Loucy (cell line): ENCODE measurements at regions not wholly inside any gene's neighbourhood (a gene's known extent, or its start where the extent isn't known, plus 50 kb on each side); places are given as distances from the start of the nearest gene placed in this dataset.

ENCODE experiments used
- H2AFZ ChIP-seq: fragments of 200-600 bp; sonication (generic); 2 replicates; pipeline ENCODE4 v1.6.0; 2016; ENCODE audit warnings: antibody characterized with exemption, mild to moderate bottlenecking, low read length, moderate library complexity
- H3F3A ChIP-seq: fragments of 200-600 bp; 2 replicates; pipeline ENCODE4 v1.6.0; 2016; ENCODE audit warnings: antibody characterized with exemption, low read depth, mild to moderate bottlenecking
- H3K27me3 ChIP-seq: fragments of 200-600 bp; sonication (generic); 2 replicates; pipeline ENCODE4 v1.6.1; 2014; ENCODE audit warnings: low read length, mild to moderate bottlenecking; ENCODE audit not compliant: insufficient read depth, poor library complexity, severe bottlenecking
- H3K36me3 ChIP-seq: fragments of 200-600 bp; sonication (generic); 2 replicates; pipeline ENCODE4 v1.6.1; 2016; ENCODE audit warnings: low read length; ENCODE audit not compliant: insufficient read depth
- H3K4me1 ChIP-seq: fragments of 200-600 bp; sonication (generic); 2 replicates; pipeline ENCODE4 v1.5.1; 2014; ENCODE audit warnings: low read length, mild to moderate bottlenecking; ENCODE audit not compliant: insufficient read depth, poor library complexity, severe bottlenecking
- H3K4me2 ChIP-seq: fragments of 200-600 bp; sonication (generic); 2 replicates; pipeline ENCODE4 v1.6.0; 2014; ENCODE audit warnings: antibody characterized with exemption, low read length, low read depth, mild to moderate bottlenecking; ENCODE audit not compliant: poor library complexity, severe bottlenecking
- H3K4me3 ChIP-seq: fragments of 200-600 bp; sonication (generic); 2 replicates; pipeline ENCODE4 v1.5.1; 2014; ENCODE audit warnings: low read length, mild to moderate bottlenecking, mixed read lengths; ENCODE audit not compliant: poor library complexity, severe bottlenecking
- H3K79me2 ChIP-seq: fragments of 200-600 bp; sonication (generic); 2 replicates; pipeline ENCODE4 v1.6.1; 2014; ENCODE audit warnings: low read length; ENCODE audit not compliant: insufficient read depth
- H3K9ac ChIP-seq: fragments of 200-600 bp; sonication (generic); 2 replicates; pipeline ENCODE4 v1.6.0; 2014; ENCODE audit warnings: mild to moderate bottlenecking, low read depth, low read length, moderate library complexity; ENCODE audit not compliant: poor library complexity, severe bottlenecking
- H3K9me2 ChIP-seq: fragments of 200-600 bp; sonication (generic); replicated peaks from 2 replicates; pipeline ENCODE4 v1.6.1; 2016; ENCODE audit warnings: low read depth, low read length, mixed read lengths
- H3K9me3 ChIP-seq: fragments of 200-600 bp; sonication (generic); 2 replicates; pipeline ENCODE4 v1.6.1; 2014; ENCODE audit warnings: mild to moderate bottlenecking, antibody characterized with exemption, low read length, low read depth; ENCODE audit not compliant: insufficient read depth
- H4K20me1 ChIP-seq: fragments of 200-600 bp; sonication (generic); 2 replicates; pipeline ENCODE4 v1.6.0; 2014; ENCODE audit warnings: antibody characterized with exemption, low read length, mild to moderate bottlenecking; ENCODE audit not compliant: insufficient read depth, poor library complexity, severe bottlenecking
- EZH2phosphoT487 ChIP-seq: fragments of 200-600 bp; IDR thresholded peaks from 2 replicates; pipeline ENCODE4 v1.6.1; 2018; ENCODE audit warnings: antibody characterized with exemption, mild to moderate bottlenecking, moderate library complexity, borderline replicate concordance
- TF ChIP-seq, protein P1 (sequence below): fragments of 200-600 bp; sonication (generic); conservative IDR thresholded peaks from 2 replicates; pipeline ENCODE4 v1.5.1; 2014; ENCODE audit warnings: mild to moderate bottlenecking, antibody characterized with exemption, low read length

DNA sequence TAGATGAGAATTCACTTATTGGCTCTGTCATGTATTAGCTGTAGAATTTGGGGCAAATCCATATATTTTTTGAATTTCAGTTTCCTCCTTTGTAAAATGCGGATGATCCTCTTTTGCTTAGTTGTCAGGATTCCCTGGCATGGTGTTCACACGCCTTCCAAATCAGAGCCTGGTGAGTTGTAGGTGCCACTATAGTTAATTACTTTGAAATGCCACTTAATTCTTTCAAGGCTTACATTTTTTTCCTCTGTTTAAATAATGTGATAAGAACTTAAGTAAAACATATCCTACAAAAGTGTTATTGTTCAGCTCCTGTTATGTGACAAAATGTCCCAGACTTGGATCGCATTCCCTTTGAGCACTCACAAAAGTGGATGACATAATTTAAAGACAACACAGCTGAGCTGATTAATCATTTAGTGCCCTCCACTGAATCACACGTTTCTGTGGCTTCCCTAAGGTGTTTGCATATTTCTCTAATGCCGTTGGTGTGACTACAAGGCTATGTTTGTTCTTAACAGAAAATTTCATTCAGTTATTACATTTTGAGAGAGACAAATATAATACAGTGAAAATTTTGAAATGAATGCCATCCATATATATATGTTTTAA lies 471.2 kb upstream of the CHST9 start:
- H3K4me2 ChIP-seq, result no peak overlapping the region
- no peaks in the 10 kb centered on the region for H3K36me3 ChIP-seq
- H2AFZ ChIP-seq, result no peak overlapping the region
- H3K4me1 ChIP-seq, result no peaks in the 10 kb centered on the region
- no peak overlapping the region for H3K4me3 ChIP-seq
- TF ChIP-seq EZH2phosphoT487, result no peak
- TF ChIP-seq, protein P1, sequence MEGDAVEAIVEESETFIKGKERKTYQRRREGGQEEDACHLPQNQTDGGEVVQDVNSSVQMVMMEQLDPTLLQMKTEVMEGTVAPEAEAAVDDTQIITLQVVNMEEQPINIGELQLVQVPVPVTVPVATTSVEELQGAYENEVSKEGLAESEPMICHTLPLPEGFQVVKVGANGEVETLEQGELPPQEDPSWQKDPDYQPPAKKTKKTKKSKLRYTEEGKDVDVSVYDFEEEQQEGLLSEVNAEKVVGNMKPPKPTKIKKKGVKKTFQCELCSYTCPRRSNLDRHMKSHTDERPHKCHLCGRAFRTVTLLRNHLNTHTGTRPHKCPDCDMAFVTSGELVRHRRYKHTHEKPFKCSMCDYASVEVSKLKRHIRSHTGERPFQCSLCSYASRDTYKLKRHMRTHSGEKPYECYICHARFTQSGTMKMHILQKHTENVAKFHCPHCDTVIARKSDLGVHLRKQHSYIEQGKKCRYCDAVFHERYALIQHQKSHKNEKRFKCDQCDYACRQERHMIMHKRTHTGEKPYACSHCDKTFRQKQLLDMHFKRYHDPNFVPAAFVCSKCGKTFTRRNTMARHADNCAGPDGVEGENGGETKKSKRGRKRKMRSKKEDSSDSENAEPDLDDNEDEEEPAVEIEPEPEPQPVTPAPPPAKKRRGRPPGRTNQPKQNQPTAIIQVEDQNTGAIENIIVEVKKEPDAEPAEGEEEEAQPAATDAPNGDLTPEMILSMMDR, result no peak
- no peaks in the 10 kb centered on the region for H3K9me3 ChIP-seq
- H3K9ac ChIP-seq, result no peak overlapping the region
- no peaks in the 10 kb centered on the region for H3K9me2 ChIP-seq
- no peaks in the 10 kb centered on the region for H4K20me1 ChIP-seq
- H3F3A ChIP-seq, result no peaks in the 10 kb centered on the region
- no peaks in the 10 kb centered on the region for H3K27me3 ChIP-seq
- no peaks in the 10 kb centered on the region for H3K79me2 ChIP-seq

DNA sequence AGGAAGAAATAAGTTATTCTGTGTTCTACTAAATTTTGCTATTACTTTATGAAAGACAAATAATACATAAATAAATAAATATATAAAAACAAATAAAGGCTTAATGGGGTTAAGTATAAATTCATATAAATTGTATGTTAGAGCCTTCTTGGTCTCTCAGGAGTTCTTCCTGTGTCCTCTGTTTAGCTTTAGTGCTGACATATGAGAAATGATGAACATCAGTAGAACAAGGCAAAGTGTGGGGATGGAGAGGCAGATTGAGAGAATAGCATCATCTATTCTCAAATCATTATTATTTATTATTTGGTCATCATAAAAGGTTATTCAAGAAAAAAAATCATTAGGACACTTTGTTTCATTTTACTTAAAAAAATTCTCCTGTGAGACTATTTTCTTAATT lies 468.1 kb upstream of the CHST9 start:
- Histone ChIP-seq H3K27me3 (no peaks in the 10 kb centered on the region), H3K4me1 (no peaks in the 10 kb centered on the region), H3K4me2 (no peak overlapping the region), H3K9me3 (no peaks in the 10 kb centered on the region), H3K36me3 (no peaks in the 10 kb centered on the region), H4K20me1 (no peaks in the 10 kb centered on the region), H3K9ac (no peak overlapping the region), H3F3A (no peaks in the 10 kb centered on the region), H3K4me3 (no peak overlapping the region), H3K79me2 (no peaks in the 10 kb centered on the region), H2AFZ (no peak overlapping the region), H3K9me2 (no peaks in the 10 kb centered on the region)
- TF ChIP-seq, protein P1, result no peak
- no peak for TF ChIP-seq EZH2phosphoT487

DNA sequence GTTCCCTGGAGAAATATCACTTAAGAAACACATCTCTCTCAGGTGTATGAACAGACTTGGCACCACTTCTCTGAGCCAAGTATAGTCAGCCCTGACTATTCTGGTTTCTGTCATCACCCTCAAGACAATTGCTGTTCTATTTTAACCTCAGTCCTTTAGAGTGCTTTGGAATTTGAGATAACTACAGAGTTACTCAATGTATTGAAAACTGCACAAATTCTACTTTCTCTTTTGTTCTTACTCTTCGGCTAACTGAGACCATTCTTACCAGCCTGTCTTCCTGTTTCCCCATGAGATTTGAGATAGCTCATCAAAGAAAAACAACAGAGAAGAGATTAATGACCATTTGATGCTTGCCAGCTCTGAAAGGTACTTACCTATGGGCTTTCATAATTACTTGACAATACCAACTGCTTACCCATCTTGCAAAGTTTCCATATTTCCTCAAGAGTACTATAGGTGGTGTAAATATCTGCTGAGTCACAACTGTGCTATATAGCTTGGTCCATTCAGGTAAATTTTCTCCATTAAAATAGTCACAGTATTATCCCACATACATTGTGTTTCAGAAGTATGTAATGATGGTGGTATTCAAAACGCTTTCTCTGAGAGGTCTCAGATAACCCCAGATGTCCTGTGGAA lies 467.5 kb upstream of the CHST9 start:
- Histone ChIP-seq H3K9me3 (no peaks in the 10 kb centered on the region), H3K27me3 (no peaks in the 10 kb centered on the region), H2AFZ (no peak overlapping the region), H3K9ac (no peak overlapping the region), H3K9me2 (no peaks in the 10 kb centered on the region), H3K4me2 (no peak overlapping the region), H3K79me2 (no peaks in the 10 kb centered on the region), H3K4me1 (no peaks in the 10 kb centered on the region), H4K20me1 (no peaks in the 10 kb centered on the region), H3K4me3 (no peak overlapping the region), H3K36me3 (no peaks in the 10 kb centered on the region), H3F3A (no peaks in the 10 kb centered on the region)
- TF ChIP-seq, protein P1, result no peak
- no peak for TF ChIP-seq EZH2phosphoT487
